ENCODE measurements at regions not wholly inside any gene's neighbourhood (a gene's known extent, or its start where the extent isn't known, plus 50 kb on each side); places are given as distances from the start of the nearest gene placed in this dataset.

DNA sequence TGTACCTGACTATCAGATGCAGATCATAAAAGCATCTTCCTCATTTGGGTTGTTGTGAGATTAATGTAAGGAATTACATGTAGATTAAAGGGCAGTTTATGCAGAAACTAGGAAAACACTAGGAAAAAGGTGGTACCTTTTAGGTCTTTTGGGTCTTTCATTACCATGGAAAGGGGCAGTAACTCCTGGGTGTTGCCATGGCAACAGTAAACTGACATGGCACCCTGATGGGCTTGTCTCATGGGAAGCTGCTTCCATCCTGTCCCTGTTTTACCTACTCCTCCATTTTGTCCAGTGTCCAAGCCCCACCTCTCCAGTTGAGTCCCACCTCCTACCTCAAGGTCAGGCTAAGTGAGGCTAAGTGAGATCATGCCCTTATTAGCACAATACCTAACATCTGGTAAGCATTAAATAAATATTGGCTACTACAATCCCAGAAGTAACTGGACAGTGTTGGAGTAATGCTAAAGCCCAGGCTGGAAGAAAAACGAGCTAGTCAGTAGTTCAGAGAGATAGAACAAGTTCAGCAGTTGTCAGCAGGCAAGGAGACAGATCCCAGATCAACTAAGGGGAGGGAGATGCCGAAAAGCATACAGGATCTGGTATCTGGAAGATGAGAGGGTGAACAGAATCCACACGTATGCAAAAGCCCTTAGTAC lies 240.0 kb upstream of the AUTS2 start:
- 90% methylated on average over 2 of the region's 3 CpGs for WGBS (ENCODE audit: insufficient coverage)
- no peak for DNase-seq
- Histone ChIP-seq H3K36me3 (ENCODE audit: control insufficient read depth in 4 of 4, insufficient read depth in 4 of 4, low read length in 3 of 4) (no peaks in the 10 kb centered on the region), H3K27ac (ENCODE audit: insufficient read depth in 1 of 2, low read depth in 1 of 2, low read length in 2 of 2, poor library complexity in 1 of 2, severe bottlenecking in 2 of 2) (no peak overlapping the region), H3K4me3 (ENCODE audit: control insufficient read depth in 1 of 7, extremely low read depth in 1 of 7, insufficient read depth in 4 of 7, low read depth in 2 of 7, low read length in 6 of 7) (no peak overlapping the region), H3K27me3 (replicated peaks in 2 of 5; ENCODE audit: control insufficient read depth in 4 of 5, insufficient read depth in 5 of 5, low read length in 4 of 5) (no peaks in the 10 kb centered on the region), H3K4me1 (ENCODE audit: control extremely low read depth in 1 of 4, control insufficient read depth in 4 of 4, insufficient read depth in 4 of 4, low read length in 3 of 4) (no peaks in the 10 kb centered on the region), H3K9me3 (ENCODE audit: control extremely low read depth in 1 of 5, control insufficient read depth in 4 of 5, insufficient read depth in 2 of 5, low read depth in 1 of 5, low read length in 4 of 5) (no peaks in the 10 kb centered on the region)
- ChIA-PET POLR2A (no interaction called here), CTCF (no interaction called here)

DNA sequence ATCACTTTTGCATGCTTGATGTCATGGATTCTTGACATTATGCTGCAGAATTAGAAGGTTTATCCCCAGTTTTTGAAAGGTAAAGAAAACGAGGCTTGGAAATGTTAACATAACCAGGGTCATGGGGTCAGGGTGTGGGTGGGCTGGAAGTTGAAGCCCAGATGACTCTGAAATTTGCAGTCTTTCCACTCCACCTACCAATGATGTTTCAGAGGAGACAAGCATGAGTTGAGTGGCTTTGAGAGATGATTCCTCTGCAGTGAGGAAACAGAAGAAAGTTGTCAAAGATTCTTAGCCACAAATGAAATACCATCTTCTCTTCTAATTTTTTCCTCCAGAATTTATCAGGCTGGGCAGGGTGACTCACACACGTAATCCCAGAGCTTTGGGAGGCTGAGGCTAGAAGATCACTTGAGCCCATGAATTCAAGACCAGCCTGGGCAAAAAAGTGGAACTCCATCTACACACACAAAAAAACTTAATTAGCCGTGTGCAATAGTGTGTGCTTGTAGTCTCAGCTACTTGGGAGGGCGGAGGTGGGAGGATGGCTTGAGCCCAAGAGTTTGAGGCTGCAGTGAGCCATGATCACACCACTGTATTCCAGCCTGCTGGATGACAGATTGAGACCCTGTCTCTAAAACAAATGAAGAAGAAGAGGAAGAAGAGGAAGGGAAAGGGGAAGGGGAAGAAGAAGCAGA lies 239.1 kb upstream of the AUTS2 start:
- Histone ChIP-seq H3K9me3 (ENCODE audit: control extremely low read depth in 1 of 5, control insufficient read depth in 4 of 5, insufficient read depth in 2 of 5, low read depth in 1 of 5, low read length in 4 of 5) (no peaks in the 10 kb centered on the region), H3K27ac (ENCODE audit: insufficient read depth in 1 of 2, low read depth in 1 of 2, low read length in 2 of 2, poor library complexity in 1 of 2, severe bottlenecking in 2 of 2) (no peak overlapping the region), H3K4me1 (ENCODE audit: control extremely low read depth in 1 of 4, control insufficient read depth in 4 of 4, insufficient read depth in 4 of 4, low read length in 3 of 4) (no peaks in the 10 kb centered on the region), H3K36me3 (ENCODE audit: control insufficient read depth in 4 of 4, insufficient read depth in 4 of 4, low read length in 3 of 4) (no peaks in the 10 kb centered on the region), H3K27me3 (replicated peaks in 2 of 5; ENCODE audit: control insufficient read depth in 4 of 5, insufficient read depth in 5 of 5, low read length in 4 of 5) (no peaks in the 10 kb centered on the region), H3K4me3 (ENCODE audit: control insufficient read depth in 1 of 7, extremely low read depth in 1 of 7, insufficient read depth in 4 of 7, low read depth in 2 of 7, low read length in 6 of 7) (no peak overlapping the region)
- ChIA-PET POLR2A (no interaction called here), CTCF (no interaction called here)
- 93% methylated on average over 2 of the region's 4 CpGs for WGBS (ENCODE audit: insufficient coverage)
- no peak for DNase-seq

- ChIA-PET POLR2A (no interaction called here), CTCF (no interaction called here)
- H3K27ac ChIP-seq (ENCODE audit: insufficient read depth in 1 of 2, low read depth in 1 of 2, low read length in 2 of 2, poor library complexity in 1 of 2, severe bottlenecking in 2 of 2) = no peak overlapping the region
- 86% methylated on average over 2 of the region's 5 CpGs for WGBS (ENCODE audit: insufficient coverage)
- H3K4me3 ChIP-seq (ENCODE audit: control insufficient read depth in 1 of 7, extremely low read depth in 1 of 7, insufficient read depth in 4 of 7, low read depth in 2 of 7, low read length in 6 of 7) = no peak overlapping the region
- H3K9me3 ChIP-seq (ENCODE audit: control extremely low read depth in 1 of 5, control insufficient read depth in 4 of 5, insufficient read depth in 2 of 5, low read depth in 1 of 5, low read length in 4 of 5) = no peaks in the 10 kb centered on the region
- no peaks in the 10 kb centered on the region for H3K36me3 ChIP-seq (ENCODE audit: control insufficient read depth in 4 of 4, insufficient read depth in 4 of 4, low read length in 3 of 4)
- no peaks in the 10 kb centered on the region for H3K27me3 ChIP-seq (replicated peaks in 2 of 5; ENCODE audit: control insufficient read depth in 4 of 5, insufficient read depth in 5 of 5, low read length in 4 of 5)
- H3K4me1 ChIP-seq (ENCODE audit: control extremely low read depth in 1 of 4, control insufficient read depth in 4 of 4, insufficient read depth in 4 of 4, low read length in 3 of 4) = no peaks in the 10 kb centered on the region
- no peak for DNase-seq
These were observed 237.4 kb upstream of the AUTS2 start for GRCh38 chr7:69360913-69361312.

GRCh38 chr7:69363136-69363535 lies 235.1 kb upstream of the AUTS2 start:
- DNase-seq = no peak
- H3K27me3 ChIP-seq (replicated peaks in 2 of 5; ENCODE audit: control insufficient read depth in 4 of 5, insufficient read depth in 5 of 5, low read length in 4 of 5) = no peaks in the 10 kb centered on the region
- no peaks in the 10 kb centered on the region for H3K36me3 ChIP-seq (ENCODE audit: control insufficient read depth in 4 of 4, insufficient read depth in 4 of 4, low read length in 3 of 4)
- H3K27ac ChIP-seq (ENCODE audit: insufficient read depth in 1 of 2, low read depth in 1 of 2, low read length in 2 of 2, poor library complexity in 1 of 2, severe bottlenecking in 2 of 2) = no peak overlapping the region
- ChIA-PET CTCF (no interaction called here), POLR2A (no interaction called here)
- no peaks in the 10 kb centered on the region for H3K4me1 ChIP-seq (ENCODE audit: control extremely low read depth in 1 of 4, control insufficient read depth in 4 of 4, insufficient read depth in 4 of 4, low read length in 3 of 4)
- H3K9me3 ChIP-seq (ENCODE audit: control extremely low read depth in 1 of 5, control insufficient read depth in 4 of 5, insufficient read depth in 2 of 5, low read depth in 1 of 5, low read length in 4 of 5) = no peaks in the 10 kb centered on the region
- no peak overlapping the region for H3K4me3 ChIP-seq (ENCODE audit: control insufficient read depth in 1 of 7, extremely low read depth in 1 of 7, insufficient read depth in 4 of 7, low read depth in 2 of 7, low read length in 6 of 7)
- WGBS (ENCODE audit: insufficient coverage) = 98% methylated on average over 8 of the region's 9 CpGs

GRCh38 chr7:69364813-69365643 lies 233.2 kb upstream of the AUTS2 start:
- Histone ChIP-seq H3K4me3 (ENCODE audit: control insufficient read depth in 1 of 7, extremely low read depth in 1 of 7, insufficient read depth in 4 of 7, low read depth in 2 of 7, low read length in 6 of 7) (no peak overlapping the region), H3K27me3 (replicated peaks in 2 of 5; ENCODE audit: control insufficient read depth in 4 of 5, insufficient read depth in 5 of 5, low read length in 4 of 5) (no peaks in the 10 kb centered on the region), H3K9me3 (ENCODE audit: control extremely low read depth in 1 of 5, control insufficient read depth in 4 of 5, insufficient read depth in 2 of 5, low read depth in 1 of 5, low read length in 4 of 5) (no peaks in the 10 kb centered on the region), H3K4me1 (ENCODE audit: control extremely low read depth in 1 of 4, control insufficient read depth in 4 of 4, insufficient read depth in 4 of 4, low read length in 3 of 4) (no peaks in the 10 kb centered on the region), H3K36me3 (ENCODE audit: control insufficient read depth in 4 of 4, insufficient read depth in 4 of 4, low read length in 3 of 4) (no peaks in the 10 kb centered on the region), H3K27ac (ENCODE audit: insufficient read depth in 1 of 2, low read depth in 1 of 2, low read length in 2 of 2, poor library complexity in 1 of 2, severe bottlenecking in 2 of 2) (no peak overlapping the region)
- no peak for DNase-seq
- 92% methylated on average over 6 of the region's 9 CpGs for WGBS (ENCODE audit: insufficient coverage)
- ChIA-PET POLR2A (interaction anchor here (0.6 kb wide), 1 partner anchor 213 kb away, joined by 3 read pairs; no protein-coding TSS in a partner anchor), CTCF (no interaction called here)

DNA sequence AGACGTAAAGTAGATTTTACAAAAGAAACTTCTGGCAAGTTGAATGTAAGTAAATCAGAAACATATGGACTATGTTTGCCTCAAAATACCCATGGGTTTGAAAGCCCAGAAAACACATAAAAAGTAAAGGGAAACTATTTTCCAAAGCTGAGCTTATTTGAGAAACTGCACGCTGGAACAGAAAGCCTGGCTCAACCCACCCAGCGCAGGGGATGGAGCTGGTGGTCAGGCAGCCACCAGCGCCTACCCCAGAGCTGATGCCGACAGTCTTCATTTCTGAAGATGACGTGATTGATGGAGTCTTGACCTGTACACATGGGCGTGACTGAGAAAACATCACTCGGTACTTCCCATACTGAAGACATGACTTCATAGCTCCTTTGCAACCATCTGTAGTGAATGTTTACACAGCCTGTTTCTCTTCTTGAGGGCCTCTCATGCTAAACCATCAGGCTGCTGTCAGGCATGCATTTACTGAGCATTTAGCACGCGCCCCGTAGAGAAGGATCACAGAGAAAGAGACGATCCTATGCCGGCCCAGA lies 232.6 kb upstream of the AUTS2 start:
- H3K27ac ChIP-seq (ENCODE audit: insufficient read depth in 1 of 2, low read depth in 1 of 2, low read length in 2 of 2, poor library complexity in 1 of 2, severe bottlenecking in 2 of 2) = no peak overlapping the region
- no peaks in the 10 kb centered on the region for H3K27me3 ChIP-seq (replicated peaks in 2 of 5; ENCODE audit: control insufficient read depth in 4 of 5, insufficient read depth in 5 of 5, low read length in 4 of 5)
- H3K36me3 ChIP-seq (ENCODE audit: control insufficient read depth in 4 of 4, insufficient read depth in 4 of 4, low read length in 3 of 4) = no peaks in the 10 kb centered on the region
- no peak for DNase-seq
- WGBS (ENCODE audit: insufficient coverage) = 93% methylated on average over 11 of the region's 13 CpGs
- H3K9me3 ChIP-seq (ENCODE audit: control extremely low read depth in 1 of 5, control insufficient read depth in 4 of 5, insufficient read depth in 2 of 5, low read depth in 1 of 5, low read length in 4 of 5) = no peaks in the 10 kb centered on the region
- POLR2A ChIA-PET = no interaction called here
- CTCF ChIA-PET = no interaction called here
- H3K4me1 ChIP-seq (ENCODE audit: control extremely low read depth in 1 of 4, control insufficient read depth in 4 of 4, insufficient read depth in 4 of 4, low read length in 3 of 4) = no peaks in the 10 kb centered on the region
- no peak overlapping the region for H3K4me3 ChIP-seq (ENCODE audit: control insufficient read depth in 1 of 7, extremely low read depth in 1 of 7, insufficient read depth in 4 of 7, low read depth in 2 of 7, low read length in 6 of 7)

DNA sequence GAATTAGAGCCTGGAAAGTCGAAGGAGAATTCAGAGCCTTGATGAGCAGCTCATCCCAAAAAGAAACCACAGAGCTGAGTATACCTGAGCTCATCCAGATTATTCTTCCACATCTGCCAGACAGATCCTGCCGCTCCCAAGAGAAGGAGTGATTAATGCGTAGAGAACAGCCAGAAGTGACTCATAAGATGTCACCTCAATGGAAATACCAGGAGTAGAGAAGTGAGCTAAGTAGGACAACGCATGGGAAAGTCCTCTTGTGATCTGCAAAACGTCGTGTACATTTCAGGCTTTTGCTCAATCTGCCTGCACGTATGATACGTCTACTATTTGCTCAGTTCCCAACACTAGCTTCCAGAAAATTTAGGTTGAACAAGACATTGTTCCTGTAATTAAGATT lies 230.5 kb upstream of the AUTS2 start:
- no peak overlapping the region for H3K27ac ChIP-seq (ENCODE audit: insufficient read depth in 1 of 2, low read depth in 1 of 2, low read length in 2 of 2, poor library complexity in 1 of 2, severe bottlenecking in 2 of 2)

More for the DNA sequence above, 230.5 kb upstream of the AUTS2 start:
- H3K36me3 ChIP-seq (ENCODE audit: control insufficient read depth in 4 of 4, insufficient read depth in 4 of 4, low read length in 3 of 4) = no peaks in the 10 kb centered on the region
- WGBS (ENCODE audit: insufficient coverage) = 100% methylated on average over 5 of the region's 8 CpGs
- H3K4me1 ChIP-seq (ENCODE audit: control extremely low read depth in 1 of 4, control insufficient read depth in 4 of 4, insufficient read depth in 4 of 4, low read length in 3 of 4) = no peaks in the 10 kb centered on the region
- ChIA-PET POLR2A (no interaction called here), CTCF (no interaction called here)
- no peak overlapping the region for H3K4me3 ChIP-seq (ENCODE audit: control insufficient read depth in 1 of 7, extremely low read depth in 1 of 7, insufficient read depth in 4 of 7, low read depth in 2 of 7, low read length in 6 of 7)
- no peak for DNase-seq
- H3K27me3 ChIP-seq (replicated peaks in 2 of 5; ENCODE audit: control insufficient read depth in 4 of 5, insufficient read depth in 5 of 5, low read length in 4 of 5) = no peaks in the 10 kb centered on the region
- H3K9me3 ChIP-seq (ENCODE audit: control extremely low read depth in 1 of 5, control insufficient read depth in 4 of 5, insufficient read depth in 2 of 5, low read depth in 1 of 5, low read length in 4 of 5) = no peaks in the 10 kb centered on the region
